Gastrocnemius medialis (tissue), 4 donors: ENCODE measurements at regions not wholly inside any gene's neighbourhood (a gene's known extent, or its start where the extent isn't known, plus 50 kb on each side); places are given as distances from the start of the nearest gene placed in this dataset.
A peak's percentile ranks its signal among the peaks of the same experiment; 100 is the strongest.

Experiments
- ATAC-seq, 2 donors: fragments of 150-250 bp; one replicate each; pipeline ENCODE4 v1.9.1; 2016
- DNase-seq, 2 donors: peaks; one replicate each; pipeline ENCODE4 v3.0.0-alpha.2; 2019
- H3K27ac ChIP-seq, 4 donors: fragments of 200-600 bp; sonication (generic); 1 replicate in 1 of 4; 2 replicates in 3 of 4; pipeline ENCODE4 v1.5.1; 2016 to 2018; ENCODE audit warnings: mild to moderate bottlenecking in 2 of 4, moderate library complexity in 1 of 4
- H3K27me3 ChIP-seq, 3 donors: fragments of 200-600 bp; sonication (generic) in 2 of 3; 1 replicate in 1 of 3; 2 replicates in 2 of 3; pipeline versions ENCODE4 v1.5.1 to v1.6.0; 2016 to 2019; ENCODE audit warnings: mild to moderate bottlenecking in 1 of 3, moderate library complexity in 1 of 3
- H3K36me3 ChIP-seq, 2 donors: fragments of 200-600 bp; sonication (generic) in 1 of 2; one replicate each; pipeline ENCODE4 v1.5.1; 2017 to 2018
- H3K4me1 ChIP-seq, 2 donors: fragments of 200-600 bp; sonication (generic) in 1 of 2; one replicate each; pipeline ENCODE4 v1.5.1; 2016 to 2017; ENCODE audit warnings: mild to moderate bottlenecking in 2 of 2
- H3K4me3 ChIP-seq, 4 donors: fragments of 200-600 bp; sonication (generic) in 3 of 4; 1 replicate in 1 of 4; 2 replicates in 3 of 4; pipeline ENCODE4 v1.5.1; 2016 to 2019; ENCODE audit warnings: mild to moderate bottlenecking in 2 of 4
- H3K9me3 ChIP-seq, 3 donors: fragments of 200-600 bp; sonication (generic) in 2 of 3; 1 replicate in 1 of 3; 2 replicates in 2 of 3; pipeline ENCODE4 v1.5.1; 2016 to 2019
- POLR2A ChIP-seq, 2 donors: fragments of 450-650 bp; IDR thresholded peaks; one replicate each; pipeline ENCODE4 v1.6.1; 2017; ENCODE audit warnings: antibody characterized with exemption in 2 of 2, mild to moderate bottlenecking in 2 of 2, moderate library complexity in 2 of 2
- in situ Hi-C, 4 donors: fragments of 200-750 bp; cut with MboI; loops; one replicate each; pipeline versions ENCODE4 v1.15.0 to v1.8.0; 2017; ENCODE audit warnings: low sequenced_read_pairs in 4 of 4
- intact Hi-C: fragments of 100-400 bp; cut with DNase I; formaldehyde crosslinking; loops from one replicate; pipeline ENCODE4 v1.15.1; 2023; ENCODE audit warnings: low total_unique reads
- TF ChIP-seq, protein P1 (sequence below), 5 experiments: fragments of 450-650 bp in 3 of 5; fragments of 200-600 bp in 2 of 5; sonication (generic) in 2 of 5; IDR thresholded peaks in 4 of 5; conservative IDR thresholded peaks in 1 of 5; 1 replicate in 4 of 5; 2 replicates in 1 of 5; pipeline ENCODE4 v1.5.1; 2016 to 2019; ENCODE audit warnings: antibody characterized with exemption in 5 of 5, mild to moderate bottlenecking in 3 of 5, moderate library complexity in 3 of 5

DNA sequence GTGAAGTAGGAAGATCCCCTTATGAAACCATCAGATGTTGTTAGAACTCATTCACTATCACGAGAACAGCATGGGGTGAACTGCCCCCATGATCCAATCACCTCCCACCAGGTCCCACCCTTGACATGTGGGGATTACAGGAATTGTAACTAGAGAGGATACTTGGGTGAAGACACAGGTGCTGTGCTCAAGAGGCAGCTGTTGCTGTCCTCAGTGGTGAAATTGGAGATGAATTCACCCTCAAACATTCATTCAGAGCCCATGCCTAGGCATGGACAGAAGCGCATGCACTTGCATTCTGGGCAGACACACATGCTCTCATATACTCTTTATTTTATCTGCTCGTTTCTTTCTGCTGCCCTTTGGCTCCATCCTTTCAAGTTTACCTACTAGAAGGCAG is 385.0 kb downstream of the INSC start:
- TF ChIP-seq, protein P1, sequence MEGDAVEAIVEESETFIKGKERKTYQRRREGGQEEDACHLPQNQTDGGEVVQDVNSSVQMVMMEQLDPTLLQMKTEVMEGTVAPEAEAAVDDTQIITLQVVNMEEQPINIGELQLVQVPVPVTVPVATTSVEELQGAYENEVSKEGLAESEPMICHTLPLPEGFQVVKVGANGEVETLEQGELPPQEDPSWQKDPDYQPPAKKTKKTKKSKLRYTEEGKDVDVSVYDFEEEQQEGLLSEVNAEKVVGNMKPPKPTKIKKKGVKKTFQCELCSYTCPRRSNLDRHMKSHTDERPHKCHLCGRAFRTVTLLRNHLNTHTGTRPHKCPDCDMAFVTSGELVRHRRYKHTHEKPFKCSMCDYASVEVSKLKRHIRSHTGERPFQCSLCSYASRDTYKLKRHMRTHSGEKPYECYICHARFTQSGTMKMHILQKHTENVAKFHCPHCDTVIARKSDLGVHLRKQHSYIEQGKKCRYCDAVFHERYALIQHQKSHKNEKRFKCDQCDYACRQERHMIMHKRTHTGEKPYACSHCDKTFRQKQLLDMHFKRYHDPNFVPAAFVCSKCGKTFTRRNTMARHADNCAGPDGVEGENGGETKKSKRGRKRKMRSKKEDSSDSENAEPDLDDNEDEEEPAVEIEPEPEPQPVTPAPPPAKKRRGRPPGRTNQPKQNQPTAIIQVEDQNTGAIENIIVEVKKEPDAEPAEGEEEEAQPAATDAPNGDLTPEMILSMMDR (IDR thresholded peaks at IDR 0.05 in 4 of 5, conservative IDR thresholded peaks at IDR 0.05 in 1 of 5): no peak
- TF ChIP-seq POLR2A (IDR thresholded peaks at IDR 0.05): no peak
- Histone ChIP-seq H3K4me3 (no peak overlapping the region), H3K27me3 (no peaks in the 10 kb centered on the region), H3K9me3 (no peaks in the 10 kb centered on the region), H3K36me3 (no peaks in the 10 kb centered on the region), H3K4me1 (peaks cover 0 to 3% of the 10 kb centered on the region in 2 donors), H3K27ac (no peak overlapping the region)
- peak; percentile 39 to 46 for ATAC-seq
- no peak for DNase-seq
- intact Hi-C loops: no loop called here
- in situ Hi-C loops: no loop called here

DNA sequence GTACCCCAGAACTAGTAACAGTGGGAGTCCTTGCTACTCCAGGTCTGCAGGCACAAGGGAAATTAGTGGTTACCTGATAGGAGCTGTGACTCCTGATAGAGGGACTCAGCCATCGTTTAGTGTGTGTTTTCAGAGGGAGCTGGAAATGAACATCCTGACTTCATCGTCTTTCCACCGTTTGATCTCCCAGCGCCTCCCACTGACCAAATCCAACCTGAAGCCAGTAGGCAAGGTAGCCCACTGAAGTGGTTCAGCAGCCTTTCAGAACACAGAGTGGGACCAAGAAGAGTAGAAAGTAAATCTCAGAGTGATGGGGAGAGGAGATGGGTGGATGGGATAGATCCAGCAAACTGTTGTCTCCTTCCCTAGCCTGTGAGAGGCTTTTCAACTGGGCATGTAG is 385.9 kb downstream of the INSC start:
- ATAC-seq (no peak), DNase-seq (no peak)
- Histone ChIP-seq H3K27ac (no peak overlapping the region), H3K36me3 (no peaks in the 10 kb centered on the region), H3K9me3 (no peaks in the 10 kb centered on the region), H3K4me3 (no peak overlapping the region), H3K4me1 (peaks cover 0 to 3% of the 10 kb centered on the region in 2 donors), H3K27me3 (no peaks in the 10 kb centered on the region)
- TF ChIP-seq POLR2A (IDR thresholded peaks at IDR 0.05): no peak
- TF ChIP-seq, protein P1 (IDR thresholded peaks at IDR 0.05 in 4 of 5, conservative IDR thresholded peaks at IDR 0.05 in 1 of 5): no peak
- in situ Hi-C loops (no loop called here), intact Hi-C loops (no loop called here)

DNA sequence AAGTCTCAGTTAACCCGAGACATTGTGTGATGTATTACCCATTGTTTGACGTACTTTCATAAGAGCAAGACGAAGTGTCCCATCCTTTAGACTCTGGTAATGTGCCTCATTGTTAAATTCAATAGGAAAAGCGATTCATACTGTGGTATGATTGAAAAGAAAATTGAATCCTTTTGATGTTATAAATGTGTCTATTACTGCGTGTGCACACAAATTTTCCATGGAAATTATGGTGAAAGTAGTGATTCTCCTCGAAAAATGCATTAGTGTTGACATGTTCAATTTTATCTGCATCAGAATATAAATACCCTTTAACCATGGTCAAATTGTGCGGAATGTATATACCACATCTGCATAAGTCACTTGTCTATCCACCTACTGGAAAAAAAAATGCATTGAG is 386.8 kb downstream of the INSC start:
- intact Hi-C loops (no loop called here), in situ Hi-C loops (no loop called here)
- no peak for ATAC-seq

DNA sequence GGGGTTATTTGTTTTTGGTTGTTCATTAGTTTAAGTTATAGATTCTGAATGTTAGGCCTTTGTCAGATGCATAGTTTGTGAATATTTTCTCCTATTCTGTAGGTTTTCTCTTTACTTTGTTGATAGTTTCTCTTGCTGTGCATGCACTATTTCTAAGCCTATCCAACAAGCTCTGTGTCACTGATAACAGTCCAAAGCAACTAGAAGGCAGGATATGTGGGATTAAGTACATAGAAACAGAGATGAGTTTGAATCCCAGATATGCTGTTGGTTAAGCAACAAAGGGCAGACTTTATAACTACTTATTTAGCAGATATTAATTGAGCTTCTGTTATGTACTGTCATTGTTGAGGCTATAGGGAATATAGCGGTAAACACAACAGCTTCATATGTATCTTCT is 390.4 kb downstream of the INSC start:
- TF ChIP-seq POLR2A (IDR thresholded peaks at IDR 0.05): no peak
- TF ChIP-seq, protein P1 (IDR thresholded peaks at IDR 0.05 in 4 of 5, conservative IDR thresholded peaks at IDR 0.05 in 1 of 5): no peak
- in situ Hi-C loops (no loop called here), intact Hi-C loops (no loop called here)
- Histone ChIP-seq H3K27ac (no peak overlapping the region), H3K4me3 (no peak overlapping the region), H3K27me3 (no peaks in the 10 kb centered on the region), H3K9me3 (no peaks in the 10 kb centered on the region), H3K4me1 (no peaks in the 10 kb centered on the region), H3K36me3 (no peaks in the 10 kb centered on the region)
- ATAC-seq: no peak
- no peak for DNase-seq

More for the DNA sequence above, 386.8 kb downstream of the INSC start:
- Histone ChIP-seq H3K4me1 (peaks cover 0 to 3% of the 10 kb centered on the region in 2 donors), H3K9me3 (no peaks in the 10 kb centered on the region), H3K27me3 (no peaks in the 10 kb centered on the region), H3K4me3 (no peak overlapping the region), H3K27ac (no peak overlapping the region), H3K36me3 (no peaks in the 10 kb centered on the region)
- DNase-seq: no peak
- TF ChIP-seq POLR2A (IDR thresholded peaks at IDR 0.05): no peak
- TF ChIP-seq, protein P1 (IDR thresholded peaks at IDR 0.05 in 4 of 5, conservative IDR thresholded peaks at IDR 0.05 in 1 of 5): no peak

DNA sequence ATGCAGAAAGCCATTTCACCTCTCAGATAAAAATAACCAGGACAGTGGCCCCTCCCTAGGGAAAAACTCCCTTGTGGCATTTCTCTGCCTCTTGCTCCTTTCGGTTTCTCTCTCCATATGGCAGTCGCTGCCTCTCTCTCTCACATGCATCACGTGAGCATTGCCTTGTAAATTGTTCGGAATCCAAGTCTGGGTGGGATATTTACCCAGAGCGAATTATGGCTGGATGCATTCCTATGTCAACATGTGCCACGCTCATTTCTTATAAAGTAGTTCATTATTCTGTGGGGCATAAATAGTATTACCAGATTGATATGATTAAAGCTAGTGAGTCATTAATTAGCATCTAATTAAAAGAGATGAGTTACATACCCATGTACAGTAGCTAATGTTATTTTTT is 392.9 kb downstream of the INSC start:
- no peaks in the 10 kb centered on the region for H3K27me3 ChIP-seq
- in situ Hi-C loops (no loop called here), intact Hi-C loops (no loop called here)
- H3K9me3 ChIP-seq: no peaks in the 10 kb centered on the region
- H3K4me1 ChIP-seq: no peaks in the 10 kb centered on the region
- H3K27ac ChIP-seq: no peak overlapping the region
- ATAC-seq: no peak
- H3K4me3 ChIP-seq: no peak overlapping the region
- DNase-seq: no peak
- no peaks in the 10 kb centered on the region for H3K36me3 ChIP-seq
- no peak for TF ChIP-seq POLR2A (IDR thresholded peaks at IDR 0.05)
- TF ChIP-seq, protein P1 (IDR thresholded peaks at IDR 0.05 in 4 of 5, conservative IDR thresholded peaks at IDR 0.05 in 1 of 5): no peak
